ENCODE measurements at regions not wholly inside any gene's neighbourhood (a gene's known extent, or its start where the extent isn't known, plus 50 kb on each side); places are given as distances from the start of the nearest gene placed in this dataset.

- POLR2A ChIA-PET: no interaction called here
- no peaks in the 10 kb centered on the region for H3K36me3 ChIP-seq (ENCODE audit: control insufficient read depth in 1 of 2, insufficient read depth in 2 of 2, low read length in 2 of 2)
Measured at GRCh38 chr11:105490333-105490732, 119.5 kb upstream of the GRIA4 start.

More at GRCh38 chr11:105490333-105490732, 119.5 kb upstream of the GRIA4 start:
- H3K9me3 ChIP-seq (ENCODE audit: control insufficient read depth in 1 of 2, insufficient read depth in 1 of 2, low read depth in 1 of 2, low read length in 2 of 2): no peaks in the 10 kb centered on the region
- ATAC-seq (no peak), DNase-seq (ENCODE audit: low read depth, low spot score) (no peak)
- H2AFZ ChIP-seq (ENCODE audit: low read depth, low read length, poor library complexity, severe bottlenecking): no peak overlapping the region
- H3K27ac ChIP-seq (ENCODE audit: low read depth, low read length): no peak overlapping the region
- no TSS peak for BruUV-seq (replicated peaks)
- no peak overlapping the region for H3K4me2 ChIP-seq (ENCODE audit: low read length)
- intact Hi-C loops (cut with micrococcal nuclease): no loop called here
- TF ChIP-seq ZNF274 (IDR thresholded peaks at IDR 0.05; ENCODE audit: low read depth, low read length) (no peak), ATF3 (IDR thresholded peaks at IDR 0.05) (no peak), CEBPB (IDR thresholded peaks at IDR 0.05; ENCODE audit: low read depth) (no peak), EZH2phosphoT487 (IDR thresholded peaks at IDR 0.05; ENCODE audit: borderline replicate concordance) (no peak), JUND (IDR thresholded peaks at IDR 0.05) (no peak), POLR2AphosphoS5 (IDR thresholded peaks at IDR 0.05; ENCODE audit: low read depth, low read length) (no peak), SP1 (IDR thresholded peaks at IDR 0.05; ENCODE audit: low read depth) (no peak), MAX (IDR thresholded peaks at IDR 0.05) (no peak), FOSL1 (IDR thresholded peaks at IDR 0.05; ENCODE audit: low read depth) (no peak), CTCF (IDR thresholded peaks at IDR 0.05 in 2 of 3, conservative IDR thresholded peaks at IDR 0.05 in 1 of 3; ENCODE audit: borderline replicate concordance in 1 of 3, insufficient read depth in 1 of 3, low read depth in 2 of 3, low read length in 2 of 3) (no peak), POLR2A (IDR thresholded peaks at IDR 0.05; ENCODE audit: borderline replicate concordance, extremely low read depth, insufficient read depth, insufficient read length) (no peak), SRF (IDR thresholded peaks at IDR 0.05; ENCODE audit: low read depth) (no peak), RAD21 (IDR thresholded peaks at IDR 0.05; ENCODE audit: low read depth) (no peak)
- no peak overlapping the region for H3K9ac ChIP-seq (ENCODE audit: low read length)
- CTCF ChIA-PET: interaction anchor here (0.7 kb wide), 1 partner anchor 34 kb away, joined by 4 read pairs; no protein-coding TSS in a partner anchor
- H3K4me1 ChIP-seq (ENCODE audit: control insufficient read depth in 1 of 2, insufficient read depth in 2 of 2, low read length in 2 of 2): no peaks in the 10 kb centered on the region
- H3K4me3 ChIP-seq (replicated peaks in 1 of 2; ENCODE audit: low read depth in 1 of 2, low read length in 2 of 2): no peak overlapping the region
- H3K9me2 ChIP-seq (ENCODE audit: insufficient read depth): no peaks in the 10 kb centered on the region
- H3K27me3 ChIP-seq (ENCODE audit: insufficient read depth, low read length): no peaks in the 10 kb centered on the region
- H4K20me1 ChIP-seq (ENCODE audit: insufficient read depth): no peaks in the 10 kb centered on the region
- H3K79me2 ChIP-seq (ENCODE audit: insufficient read depth, low read length): no peaks in the 10 kb centered on the region
- RAD21 ChIA-PET (ENCODE audit: low non-redundant PET in 1 of 2, low total read pairs in 2 of 2, uncharacterized antibody in 2 of 2, unreplicated experiment in 2 of 2): no interaction called here

Data from HCT116 (cell line).